ENCODE measurements at regions not wholly inside any gene's neighbourhood (a gene's known extent, or its start where the extent isn't known, plus 50 kb on each side); places are given as distances from the start of the nearest gene placed in this dataset.

- H3K56ac ChIP-seq (ENCODE audit: insufficient read length, low read depth, low read length), result no peak overlapping the region
- no peak for TF ChIP-seq CTCF (conservative IDR thresholded peaks at IDR 0.05)
- H3K27ac ChIP-seq (ENCODE audit: insufficient read length, low read depth, low read length), result no peak overlapping the region
- no peaks in the 10 kb centered on the region for H3K79me2 ChIP-seq (ENCODE audit: insufficient read depth, low read length)
- no peak overlapping the region for H3T11ph ChIP-seq (ENCODE audit: low read length)
- no peaks in the 10 kb centered on the region for H3K23me2 ChIP-seq (ENCODE audit: insufficient read length, low read depth, low read length, poor library complexity, severe bottlenecking)
- no CpG with 5 or more reads among the region's 6 CpGs for WGBS (ENCODE audit: extremely low coverage, insufficient read length, low lambda C conversion rate)
- H3K4me3 Mint-ChIP-seq, result no peak overlapping the region
- H3K9ac ChIP-seq (ENCODE audit: extremely low read depth, insufficient read length, low read length), result no peak overlapping the region
- H3K9me3 ChIP-seq (ENCODE audit: control insufficient read depth, low read depth, low read length), result no peaks in the 10 kb centered on the region
- no peak overlapping the region for H3K23ac ChIP-seq (ENCODE audit: insufficient read length, low read depth, low read length)
- no peaks in the 10 kb centered on the region for H4K20me1 ChIP-seq (ENCODE audit: control insufficient read depth, insufficient read depth, insufficient read length)
- no peak overlapping the region for H3K14ac ChIP-seq (ENCODE audit: insufficient read depth, low read length)
- H3K4me1 Mint-ChIP-seq, result peaks cover 43 to 50% of the 10 kb centered on the region in 2 experiments
- H3K18ac ChIP-seq (ENCODE audit: insufficient read length, low read depth, low read length), result no peak overlapping the region
- H3K9me3 Mint-ChIP-seq, result no peaks in the 10 kb centered on the region; a peak in 1 of 5 replicates
- no peak overlapping the region for H2BK12ac ChIP-seq (ENCODE audit: insufficient read length, low read depth, low read length)
- no peaks in the 10 kb centered on the region for H3K27me3 ChIP-seq (ENCODE audit: insufficient read depth, low read length)
- peaks cover 2% of the 10 kb centered on the region; the same call in 1 of the 2 replicates for H3K4me1 ChIP-seq (ENCODE audit: insufficient read depth, low read length)
- peaks cover 3% of the 10 kb centered on the region for H3K27me3 Mint-ChIP-seq (ENCODE audit: low read depth)
- no peak overlapping the region for H2BK15ac ChIP-seq (ENCODE audit: low read depth, low read length)
- H2AK5ac ChIP-seq (ENCODE audit: insufficient read length, low read length), result no peak overlapping the region
- no peak overlapping the region for H2BK5ac ChIP-seq (ENCODE audit: insufficient read length, low read length)
- H3K79me1 ChIP-seq (ENCODE audit: insufficient read depth, low read depth, low read length, poor library complexity, severe bottlenecking), result no peaks in the 10 kb centered on the region
- no peaks in the 10 kb centered on the region for H3K36me3 Mint-ChIP-seq (ENCODE audit: insufficient read depth in 1 of 3, low read depth in 3 of 3)
- H4K8ac ChIP-seq (replicated peaks; ENCODE audit: insufficient read length, low read depth, low read length), result no peak overlapping the region
- no peak overlapping the region for H3K4me2 ChIP-seq (ENCODE audit: insufficient read depth, insufficient read length, low read length)
- DNase-seq, result no peak
- H4K91ac ChIP-seq (ENCODE audit: insufficient read length, low read depth, low read length), result no peak overlapping the region
- no peak overlapping the region for H3K27ac Mint-ChIP-seq
- no peak overlapping the region for H2AFZ ChIP-seq (ENCODE audit: low read length)
- H2BK120ac ChIP-seq (ENCODE audit: low read depth, low read length, poor library complexity, severe bottlenecking), result no peak overlapping the region
- no peak overlapping the region for H2BK20ac ChIP-seq (ENCODE audit: low read depth, low read length, poor library complexity, severe bottlenecking)
- no peak overlapping the region for H4K5ac ChIP-seq (ENCODE audit: insufficient read length, low read depth, low read length)
- no peak overlapping the region for H3K4ac ChIP-seq (ENCODE audit: low read depth, low read length)
Measured at GRCh38 chr1:243926803-243927245, 76.8 kb upstream of the AKT3 start.

All from H9 (cell line).